Adrenal gland (tissue), 5 donors: ENCODE measurements at regions not wholly inside any gene's neighbourhood (a gene's known extent, or its start where the extent isn't known, plus 50 kb on each side); places are given as distances from the start of the nearest gene placed in this dataset.

ENCODE experiments used
- CTCF ChIP-seq, 6 experiments: fragments of 450-650 bp in 4 of 6; fragments of 200-600 bp in 2 of 6; sonication (generic) in 1 of 6; IDR thresholded peaks; 1 replicate in 5 of 6; 2 replicates in 1 of 6; pipeline versions ENCODE4 v1.5.1 to v1.8.0; 2016 to 2021; ENCODE audit warnings: antibody characterized with exemption in 6 of 6, mild to moderate bottlenecking in 2 of 6, moderate library complexity in 1 of 6
- POLR2A ChIP-seq, 2 donors: fragments of 450-650 bp; IDR thresholded peaks; one replicate each; pipeline ENCODE4 v1.6.1; 2017; ENCODE audit warnings: antibody characterized with exemption in 2 of 2, mild to moderate bottlenecking in 2 of 2, moderate library complexity in 1 of 2
- donor health status: DM: no; HTN: no; CAD: no.

GRCh38 chr2:194090251-194090905 is 1566.6 kb upstream of the SLC39A10 start:
- TF ChIP-seq CTCF (IDR thresholded peaks at IDR 0.05) (no peak), POLR2A (IDR thresholded peaks at IDR 0.05) (no peak)
